ENCODE measurements at regions not wholly inside any gene's neighbourhood (a gene's known extent, or its start where the extent isn't known, plus 50 kb on each side); places are given as distances from the start of the nearest gene placed in this dataset.

DNA sequence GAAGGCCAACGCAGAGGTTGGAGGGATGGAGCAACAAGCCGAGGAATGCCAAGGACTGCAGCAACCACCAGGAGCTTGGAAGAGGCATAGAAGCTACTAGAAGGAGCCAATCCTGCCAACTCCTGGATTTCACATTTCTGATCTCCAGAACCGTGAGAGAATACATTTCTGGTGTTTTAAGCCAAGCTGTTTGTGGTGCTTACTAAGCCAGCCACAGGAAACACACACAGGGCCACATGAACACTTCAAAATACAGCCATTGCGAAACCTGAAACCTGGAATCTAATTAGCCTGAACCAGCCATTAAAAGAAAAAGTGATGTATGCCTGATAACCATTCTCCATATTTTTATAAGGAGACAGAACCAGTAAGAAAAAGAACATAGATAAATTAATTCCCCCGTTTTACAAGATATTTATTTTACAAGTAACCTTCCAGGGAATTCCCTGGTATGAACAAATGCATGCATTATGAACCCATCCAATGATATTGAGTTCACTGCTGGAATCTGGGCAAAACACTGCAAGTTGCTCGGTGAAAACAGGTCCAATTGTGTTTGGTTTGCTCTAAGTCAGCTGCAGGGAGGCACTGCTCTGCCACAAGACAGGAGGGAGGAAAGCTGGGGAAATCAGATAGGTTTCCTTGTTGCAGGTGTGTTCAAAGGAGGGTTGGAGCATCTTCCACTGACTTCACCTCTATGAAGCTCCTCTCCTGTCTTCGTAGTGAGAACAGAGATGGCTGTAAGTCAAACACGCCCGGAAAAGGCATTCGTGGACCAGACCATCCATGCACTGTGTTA lies 70.2 kb downstream of the ETS2 start:
- DNase-seq, result no peak

Measured in activated CD8-positive, alpha-beta memory T cell treated with anti-CD3 and anti-CD28 coated beads, Interleukin-2, amount 50 U/mL, for 48 hours (primary cell).